K562 (cell line): ENCODE measurements at regions not wholly inside any gene's neighbourhood (a gene's known extent, or its start where the extent isn't known, plus 50 kb on each side); places are given as distances from the start of the nearest gene placed in this dataset.

Experiments used
- EZH2 ChIP-seq: IDR thresholded peaks from 2 replicates; pipeline ENCODE4 v1.6.1; 2012; ENCODE audit warnings: low read depth, mild to moderate bottlenecking, inconsistent platforms, low read length, borderline replicate concordance
- MEF2D ChIP-seq: conservative IDR thresholded peaks from 2 replicates; pipeline ENCODE4 v1.6.1; 2016; ENCODE audit warnings: low read depth, missing genetic modification characterization, missing compliant biosample characterization
- PHF21A ChIP-seq: fragments of 450-650 bp; IDR thresholded peaks from 2 replicates; pipeline ENCODE4 v1.6.1; 2017; ENCODE audit warnings: low read depth, borderline replicate concordance
- POLR2A ChIP-seq: fragments of 450-650 bp; conservative IDR thresholded peaks from 2 replicates; pipeline ENCODE4 v1.6.1; 2016
- YY1 ChIP-seq, 3 experiments: IDR thresholded peaks; 2 replicates each; pipeline ENCODE4 v1.6.1; 2011; ENCODE audit warnings: low read length in 2 of 3, mild to moderate bottlenecking in 2 of 3, moderate library complexity in 2 of 3, borderline replicate concordance in 1 of 3, control low read depth in 1 of 3, low read depth in 1 of 3; ENCODE audit not compliant: insufficient read depth in 3 of 3, insufficient replicate concordance in 2 of 3, control insufficient read depth in 1 of 3, insufficient read length in 1 of 3; ENCODE audit errors: extremely low read depth in 1 of 3
- ZKSCAN1 ChIP-seq: fragments of 150-350 bp; IDR thresholded peaks from 2 replicates; pipeline ENCODE4 v1.6.1; 2016; ENCODE audit warnings: low read depth, low read length
- ZNF274 ChIP-seq: IDR thresholded peaks from 2 replicates; pipeline ENCODE4 v1.6.1; 2011; ENCODE audit warnings: low read depth, mild to moderate bottlenecking, low read length, moderate library complexity, borderline replicate concordance
- TF ChIP-seq, protein P1 (sequence below): IDR thresholded peaks from 3 replicates; pipeline ENCODE4 v1.6.1; 2011; ENCODE audit warnings: borderline replicate concordance, mild to moderate bottlenecking, moderate library complexity; ENCODE audit not compliant: insufficient read length; ENCODE audit errors: extremely low read depth
- TF ChIP-seq, protein P2 (sequence below): sonication (generic); formaldehyde crosslinking; IDR thresholded peaks from 2 replicates; pipeline ENCODE4 v1.9.0; 2022; ENCODE audit warnings: mild to moderate bottlenecking, missing genetic modification reagents
- TF ChIP-seq, protein P3 (sequence below), 3 experiments: IDR thresholded peaks in 2 of 3; conservative IDR thresholded peaks in 1 of 3; 2 replicates each; pipeline ENCODE4 v1.5.1; 2011 to 2012; ENCODE audit warnings: low read length in 3 of 3, mild to moderate bottlenecking in 3 of 3, control low read depth in 2 of 3, improper control_type of control experiment in 1 of 3, inconsistent platforms in 1 of 3, low read depth in 1 of 3, mixed read lengths in 1 of 3, moderate library complexity in 1 of 3; ENCODE audit not compliant: insufficient read depth in 2 of 3

DNA sequence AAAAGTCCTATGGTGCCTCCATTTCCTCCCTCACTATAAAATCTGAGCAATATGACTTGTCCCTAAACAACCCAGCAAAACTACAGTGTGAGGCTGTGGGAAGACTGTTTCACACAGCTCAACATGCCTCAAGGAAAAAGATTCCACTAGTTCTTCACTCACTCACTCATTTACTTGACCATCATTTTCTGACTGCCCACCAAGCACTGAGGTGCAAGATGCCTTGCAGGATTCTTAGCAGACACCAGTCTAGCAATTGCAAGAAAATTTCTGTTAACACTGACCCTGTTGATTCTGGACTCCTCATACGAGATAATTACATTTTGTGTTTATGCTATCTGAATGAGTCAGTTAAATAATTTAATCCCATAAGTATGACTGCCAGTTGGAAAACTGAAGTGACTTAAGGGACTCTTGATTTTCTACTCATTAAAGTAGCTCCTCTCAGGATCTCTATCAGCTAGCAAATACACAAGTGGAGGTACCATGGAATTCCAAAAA lies 51.9 kb upstream of the PCBP1 start:
- no peak for TF ChIP-seq ZNF274
- TF ChIP-seq, protein P1, sequence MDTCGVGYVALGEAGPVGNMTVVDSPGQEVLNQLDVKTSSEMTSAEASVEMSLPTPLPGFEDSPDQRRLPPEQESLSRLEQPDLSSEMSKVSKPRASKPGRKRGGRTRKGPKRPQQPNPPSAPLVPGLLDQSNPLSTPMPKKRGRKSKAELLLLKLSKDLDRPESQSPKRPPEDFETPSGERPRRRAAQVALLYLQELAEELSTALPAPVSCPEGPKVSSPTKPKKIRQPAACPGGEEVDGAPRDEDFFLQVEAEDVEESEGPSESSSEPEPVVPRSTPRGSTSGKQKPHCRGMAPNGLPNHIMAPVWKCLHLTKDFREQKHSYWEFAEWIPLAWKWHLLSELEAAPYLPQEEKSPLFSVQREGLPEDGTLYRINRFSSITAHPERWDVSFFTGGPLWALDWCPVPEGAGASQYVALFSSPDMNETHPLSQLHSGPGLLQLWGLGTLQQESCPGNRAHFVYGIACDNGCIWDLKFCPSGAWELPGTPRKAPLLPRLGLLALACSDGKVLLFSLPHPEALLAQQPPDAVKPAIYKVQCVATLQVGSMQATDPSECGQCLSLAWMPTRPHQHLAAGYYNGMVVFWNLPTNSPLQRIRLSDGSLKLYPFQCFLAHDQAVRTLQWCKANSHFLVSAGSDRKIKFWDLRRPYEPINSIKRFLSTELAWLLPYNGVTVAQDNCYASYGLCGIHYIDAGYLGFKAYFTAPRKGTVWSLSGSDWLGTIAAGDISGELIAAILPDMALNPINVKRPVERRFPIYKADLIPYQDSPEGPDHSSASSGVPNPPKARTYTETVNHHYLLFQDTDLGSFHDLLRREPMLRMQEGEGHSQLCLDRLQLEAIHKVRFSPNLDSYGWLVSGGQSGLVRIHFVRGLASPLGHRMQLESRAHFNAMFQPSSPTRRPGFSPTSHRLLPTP, result no peak
- no peak for TF ChIP-seq MEF2D
- no peak for TF ChIP-seq YY1 (IDR thresholded peaks at IDR 0.05; ENCODE audit: borderline replicate concordance in 1 of 3, control insufficient read depth in 1 of 3, extremely low read depth in 1 of 3, insufficient read depth in 3 of 3, insufficient read length in 1 of 3, insufficient replicate concordance in 2 of 3, low read depth in 1 of 3, low read length in 2 of 3)
- TF ChIP-seq, protein P2, sequence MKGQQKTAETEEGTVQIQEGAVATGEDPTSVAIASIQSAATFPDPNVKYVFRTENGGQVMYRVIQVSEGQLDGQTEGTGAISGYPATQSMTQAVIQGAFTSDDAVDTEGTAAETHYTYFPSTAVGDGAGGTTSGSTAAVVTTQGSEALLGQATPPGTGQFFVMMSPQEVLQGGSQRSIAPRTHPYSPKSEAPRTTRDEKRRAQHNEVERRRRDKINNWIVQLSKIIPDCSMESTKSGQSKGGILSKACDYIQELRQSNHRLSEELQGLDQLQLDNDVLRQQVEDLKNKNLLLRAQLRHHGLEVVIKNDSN (CRISPR knock-in tag), result no peak
- TF ChIP-seq, protein P3, sequence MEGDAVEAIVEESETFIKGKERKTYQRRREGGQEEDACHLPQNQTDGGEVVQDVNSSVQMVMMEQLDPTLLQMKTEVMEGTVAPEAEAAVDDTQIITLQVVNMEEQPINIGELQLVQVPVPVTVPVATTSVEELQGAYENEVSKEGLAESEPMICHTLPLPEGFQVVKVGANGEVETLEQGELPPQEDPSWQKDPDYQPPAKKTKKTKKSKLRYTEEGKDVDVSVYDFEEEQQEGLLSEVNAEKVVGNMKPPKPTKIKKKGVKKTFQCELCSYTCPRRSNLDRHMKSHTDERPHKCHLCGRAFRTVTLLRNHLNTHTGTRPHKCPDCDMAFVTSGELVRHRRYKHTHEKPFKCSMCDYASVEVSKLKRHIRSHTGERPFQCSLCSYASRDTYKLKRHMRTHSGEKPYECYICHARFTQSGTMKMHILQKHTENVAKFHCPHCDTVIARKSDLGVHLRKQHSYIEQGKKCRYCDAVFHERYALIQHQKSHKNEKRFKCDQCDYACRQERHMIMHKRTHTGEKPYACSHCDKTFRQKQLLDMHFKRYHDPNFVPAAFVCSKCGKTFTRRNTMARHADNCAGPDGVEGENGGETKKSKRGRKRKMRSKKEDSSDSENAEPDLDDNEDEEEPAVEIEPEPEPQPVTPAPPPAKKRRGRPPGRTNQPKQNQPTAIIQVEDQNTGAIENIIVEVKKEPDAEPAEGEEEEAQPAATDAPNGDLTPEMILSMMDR (IDR thresholded peaks at IDR 0.05 in 2 of 3, conservative IDR thresholded peaks at IDR 0.05 in 1 of 3; ENCODE audit: insufficient read depth in 2 of 3, low read depth in 1 of 3, low read length in 3 of 3), result no peak
- no peak for TF ChIP-seq ZKSCAN1
- TF ChIP-seq PHF21A, result no peak
- TF ChIP-seq EZH2, result no peak
- TF ChIP-seq POLR2A, result no peak
